GM19467 (cell line): ENCODE measurements at regions not wholly inside any gene's neighbourhood (a gene's known extent, or its start where the extent isn't known, plus 50 kb on each side); places are given as distances from the start of the nearest gene placed in this dataset.
"Not testable (repeated sequence)": the region's sequence is repeated elsewhere in the genome, so short reads cannot be mapped to it uniquely, and the experiment has no call there.

ENCODE experiments used
- ATAC-seq: cut with Tn5 transposase; IDR thresholded peaks from one replicate; pipeline ENCODE4 v1.9.1; 2021; ENCODE audit warnings: mild to moderate bottlenecking, moderate library complexity; ENCODE audit not compliant: unreplicated experiment

DNA sequence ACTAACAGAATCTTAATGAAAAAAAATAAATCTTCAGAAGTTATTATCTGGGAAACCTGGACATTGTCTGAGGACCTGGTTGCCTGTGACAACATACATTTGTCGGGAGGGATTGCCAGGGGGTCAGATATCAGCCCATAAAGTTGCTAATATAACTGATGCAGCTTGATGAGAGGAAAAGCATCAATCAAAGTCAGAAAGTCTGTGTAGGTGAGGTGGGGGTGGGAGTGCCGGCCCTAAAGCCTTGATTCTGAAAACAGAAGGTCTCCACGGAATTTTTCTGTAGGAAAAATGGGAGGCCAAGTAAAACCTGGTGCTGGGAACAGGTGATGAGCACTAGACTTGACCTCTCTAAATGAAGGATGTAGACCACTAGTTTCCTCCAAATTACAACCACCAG lies 281.8 kb downstream of the FGFR2 start:
- no peak for ATAC-seq

DNA sequence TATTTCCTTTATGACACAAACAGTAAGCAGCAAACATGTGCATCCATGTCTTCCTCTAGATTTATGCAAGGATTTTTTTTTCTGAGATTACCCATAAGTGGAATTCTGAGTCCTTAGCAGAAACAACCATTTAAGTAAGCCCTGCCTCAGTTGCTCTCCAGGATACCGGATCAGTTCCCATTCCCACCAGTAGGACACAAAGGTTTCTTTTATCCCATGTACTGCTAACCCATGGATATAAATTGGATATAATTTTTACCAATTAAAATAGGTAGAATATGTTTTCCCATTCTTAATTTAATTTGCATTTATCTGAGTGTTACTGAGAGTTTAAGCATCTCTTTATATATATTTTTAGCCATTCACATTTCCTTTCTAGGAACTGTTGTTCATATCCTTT lies 280.9 kb downstream of the FGFR2 start:
- no peak for ATAC-seq

GRCh38 chr10:121322046-121322445 lies 276.2 kb downstream of the FGFR2 start:
- ATAC-seq: no peak

- no peak for ATAC-seq
Observed at GRCh38 chr10:121322776-121323175, 275.5 kb downstream of the FGFR2 start.

DNA sequence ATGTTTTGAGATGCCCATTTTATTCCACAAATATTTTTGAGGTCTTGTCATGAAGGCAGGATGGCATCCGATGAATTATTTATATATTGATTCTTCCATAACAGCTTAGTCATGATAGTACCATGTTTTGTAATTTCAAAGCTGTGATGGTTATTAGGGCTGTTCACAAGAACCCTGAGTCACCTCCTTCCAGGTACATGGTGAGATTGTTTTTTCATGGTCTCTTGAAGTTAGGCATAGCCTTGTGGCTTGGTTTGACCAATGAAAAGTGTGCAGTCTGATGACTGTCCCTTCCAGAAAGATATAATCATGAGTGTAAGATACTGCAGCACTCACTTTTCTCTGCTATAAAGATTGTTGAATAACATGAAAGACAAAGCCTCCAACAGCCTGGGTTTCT lies 274.8 kb downstream of the FGFR2 start:
- no peak for ATAC-seq

- ATAC-seq: no peak
Observed at GRCh38 chr10:121324678-121325213, 273.5 kb downstream of the FGFR2 start.

DNA sequence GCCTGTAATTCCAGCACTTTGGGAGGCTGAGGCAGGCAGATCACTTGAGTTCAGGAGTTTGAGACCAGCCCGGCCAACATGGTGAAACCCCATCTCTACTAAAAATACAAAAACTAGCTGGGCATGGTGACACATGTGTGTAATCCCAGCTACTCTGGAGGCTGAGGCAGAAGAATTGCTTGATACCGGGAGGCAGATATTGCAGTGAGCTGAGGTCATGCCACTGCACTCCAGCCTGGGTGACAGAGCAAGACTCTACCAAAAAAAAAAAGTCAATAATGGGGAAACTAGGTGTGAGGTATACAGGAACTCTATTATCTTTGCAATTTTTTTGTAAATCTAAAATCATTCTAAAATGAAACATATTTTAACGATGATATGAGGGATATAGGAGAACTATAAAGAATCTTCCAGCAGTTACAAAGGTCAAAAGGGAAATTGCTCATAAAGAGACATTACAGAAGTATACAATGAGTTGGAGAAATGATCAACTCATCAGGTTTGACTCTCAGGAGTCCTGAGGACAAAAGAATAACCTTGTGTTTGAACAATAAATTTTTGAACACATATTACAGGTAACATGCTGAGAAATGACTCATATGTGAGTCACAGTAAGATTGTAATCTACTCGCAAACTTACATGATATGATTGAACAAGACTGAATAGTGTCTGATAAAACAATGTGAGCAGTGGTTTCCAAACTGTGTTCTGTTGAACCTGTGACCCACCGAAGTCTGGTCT lies 272.6 kb downstream of the FGFR2 start:
- ATAC-seq: no peak

DNA sequence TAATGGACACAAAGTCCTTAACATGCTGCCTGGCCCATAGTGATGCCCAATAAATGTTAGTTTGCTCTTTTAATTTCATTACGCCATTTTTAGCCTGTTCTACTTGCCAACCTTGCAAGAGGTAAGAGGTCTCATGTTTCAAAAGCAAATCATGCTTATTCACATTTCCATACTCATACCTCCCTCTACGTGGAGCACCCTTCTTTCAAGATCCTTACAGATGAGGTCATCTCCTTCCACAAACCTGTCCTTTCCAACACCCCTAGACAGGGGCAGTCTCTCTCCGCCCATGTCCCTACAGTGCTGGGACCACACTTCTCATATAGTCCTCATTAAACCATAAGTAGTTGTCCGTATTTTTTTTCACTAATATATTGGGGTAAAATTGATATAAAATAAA lies 271.3 kb downstream of the FGFR2 start:
- no peak for ATAC-seq

DNA sequence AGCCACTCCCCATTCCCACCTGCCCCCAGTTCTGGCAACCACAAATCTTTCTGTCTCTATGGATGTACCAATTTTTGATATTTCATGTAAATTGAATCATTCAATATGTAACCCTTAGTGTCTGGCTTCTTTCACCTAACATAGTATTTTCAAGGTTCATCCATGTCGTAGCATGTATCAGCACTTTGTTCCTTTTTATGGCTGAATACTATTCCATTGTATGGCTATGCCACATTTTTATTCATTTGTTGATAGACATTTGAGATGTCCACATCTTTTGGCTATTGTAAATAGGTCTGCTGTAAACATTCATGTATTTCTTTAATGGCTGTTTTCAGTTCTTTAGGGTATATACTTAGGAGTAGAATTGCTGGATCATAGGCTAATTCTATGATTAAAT lies 270.5 kb downstream of the FGFR2 start:
- no peak for ATAC-seq

DNA sequence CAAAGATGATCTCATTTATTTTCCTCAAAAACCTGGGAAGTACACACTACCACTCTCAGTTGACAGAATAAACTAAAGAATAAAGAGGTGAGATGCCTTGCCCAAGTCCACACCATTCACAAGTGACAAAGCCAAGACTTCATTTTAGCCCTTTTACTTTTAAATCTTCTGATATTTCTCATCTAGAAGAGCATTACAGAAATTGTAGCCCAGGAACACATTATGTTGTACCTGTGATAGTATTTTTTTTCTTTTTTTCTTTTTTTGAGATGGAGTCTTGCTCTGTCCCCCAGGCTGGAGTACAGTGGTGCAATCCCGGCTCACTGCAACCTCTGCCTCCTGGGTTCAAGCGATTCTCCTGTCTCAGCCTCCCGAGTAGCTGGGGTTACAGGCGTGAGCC lies 268.6 kb downstream of the FGFR2 start:
- not testable (repeated sequence) for ATAC-seq

DNA sequence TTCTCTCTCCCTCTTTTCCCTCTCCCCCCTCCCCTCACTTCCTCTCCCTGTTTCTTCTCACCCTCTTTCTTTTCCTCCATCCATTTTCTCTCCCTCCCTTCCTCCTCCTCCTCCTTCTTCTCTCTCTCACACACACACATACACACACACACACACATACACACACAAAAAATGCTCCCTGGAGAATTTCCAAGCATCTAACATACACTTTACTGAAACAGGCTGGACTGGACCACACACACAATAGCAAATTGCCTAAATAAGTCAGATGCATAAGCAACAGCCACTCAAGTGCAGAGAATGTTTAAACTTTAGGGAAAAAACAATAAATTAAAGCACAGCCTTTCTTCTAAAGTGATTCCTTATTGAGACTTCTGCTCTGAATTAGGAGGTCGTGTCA lies 267.7 kb downstream of the FGFR2 start:
- no peak for ATAC-seq

DNA sequence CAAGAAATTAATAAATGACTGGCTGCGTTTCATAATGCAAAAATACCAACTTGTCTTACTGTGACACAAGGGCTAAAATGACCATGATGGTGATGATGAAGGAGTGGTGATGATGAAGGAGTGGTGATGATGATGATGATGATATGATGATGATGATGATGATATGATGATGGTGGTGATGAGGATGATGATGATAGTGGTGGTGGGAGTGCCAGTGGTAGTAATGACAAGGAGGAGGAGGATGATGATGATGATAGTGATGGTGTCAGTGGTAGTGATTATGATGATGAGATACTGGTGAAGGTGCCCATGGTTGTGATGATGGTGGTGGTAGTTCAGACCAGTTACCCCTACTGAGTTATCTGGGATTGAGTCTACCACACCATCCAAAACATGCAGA lies 265.9 kb downstream of the FGFR2 start:
- no peak for ATAC-seq

DNA sequence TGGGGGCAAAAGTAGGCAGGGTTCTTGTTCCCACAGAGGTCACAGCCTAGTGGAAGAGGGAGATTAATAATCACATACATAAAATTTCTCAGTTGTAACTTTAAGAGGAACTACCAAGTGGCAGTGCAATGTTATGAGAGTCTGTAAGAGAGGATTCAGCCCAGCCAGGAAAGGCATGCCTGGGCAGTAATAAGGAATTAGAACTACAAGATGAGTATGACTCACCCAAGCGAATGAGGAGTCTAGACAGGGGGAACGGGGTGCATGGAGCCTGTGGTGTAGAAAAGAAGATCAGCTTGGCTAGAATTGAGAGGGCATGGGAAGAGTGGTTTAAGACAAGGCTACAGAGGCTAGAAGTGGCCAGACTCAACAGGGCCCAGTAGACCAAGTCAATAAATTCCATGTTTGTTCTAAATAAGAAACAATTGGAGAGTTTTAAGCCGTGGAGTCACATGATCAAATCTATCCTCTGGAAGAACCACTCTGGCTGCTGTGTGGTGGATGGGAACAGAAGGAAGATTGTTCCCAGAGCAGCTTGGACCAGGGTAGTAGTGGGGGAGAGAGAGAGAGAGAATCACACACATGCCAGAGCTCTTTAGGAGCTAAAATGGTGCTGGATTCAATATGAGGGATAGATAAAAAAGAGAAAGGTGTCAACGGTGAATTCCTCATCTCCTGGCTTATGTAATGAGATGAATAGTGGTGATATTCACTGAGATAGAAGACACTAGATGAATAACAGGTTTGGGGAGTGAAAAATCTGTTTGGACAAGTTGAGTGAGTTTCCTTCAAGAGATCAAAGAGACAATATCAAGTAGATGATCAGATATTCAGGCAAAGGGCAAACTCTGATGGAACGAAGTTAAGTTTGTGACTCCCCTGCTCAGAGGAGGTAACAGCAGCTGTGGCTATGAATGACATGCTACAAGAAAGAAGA lies 265.1 kb downstream of the FGFR2 start:
- ATAC-seq: no peak

DNA sequence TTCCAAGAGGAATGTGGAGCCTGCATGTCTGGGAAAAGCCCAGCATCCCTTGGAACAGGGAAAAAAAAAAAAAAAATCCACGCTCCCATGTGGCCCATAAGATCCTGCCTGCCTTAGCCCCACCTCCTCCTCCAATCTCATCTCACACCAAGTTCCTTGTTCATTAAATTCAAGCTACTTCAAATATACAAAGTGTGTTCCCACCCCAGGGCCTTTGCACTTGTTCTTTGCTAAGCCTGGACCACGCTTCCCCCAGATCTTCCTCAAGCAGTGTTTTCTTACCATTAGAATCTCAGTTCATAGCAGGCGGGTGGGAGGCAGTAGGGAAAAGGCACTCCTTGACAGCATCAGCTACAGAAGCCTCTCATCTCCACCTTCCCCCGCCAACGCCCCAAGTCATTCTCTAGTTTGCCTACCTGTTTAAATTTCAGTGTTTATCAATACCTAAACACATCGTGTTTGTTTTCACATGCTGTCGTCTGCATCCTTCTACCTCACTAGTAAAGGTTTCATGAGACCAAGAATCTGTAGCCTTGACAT lies 262.8 kb downstream of the FGFR2 start:
- no peak for ATAC-seq

DNA sequence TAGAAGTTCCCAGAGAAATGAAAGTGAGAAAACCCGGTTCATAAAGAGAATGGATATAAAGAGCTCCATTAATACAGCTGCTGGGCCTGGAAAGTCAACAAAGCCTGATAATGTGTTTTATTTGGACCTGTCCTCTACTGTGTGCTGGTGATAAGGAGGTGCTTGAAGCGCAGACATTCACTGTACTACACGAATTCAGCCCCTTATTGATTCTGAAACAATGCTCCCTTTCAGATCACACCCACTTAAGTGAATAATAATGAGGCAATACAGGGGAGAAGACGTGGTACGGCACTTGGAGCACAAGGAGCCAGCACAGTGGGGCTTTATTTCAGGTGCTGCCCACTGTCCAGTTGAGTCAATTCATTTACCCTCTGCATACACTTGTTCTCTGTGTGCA lies 260.8 kb downstream of the FGFR2 start:
- ATAC-seq: no peak

- no peak for ATAC-seq
Observed at GRCh38 chr10:121338206-121338980, 259.9 kb downstream of the FGFR2 start.

GRCh38 chr10:121339114-121339513 lies 259.1 kb downstream of the FGFR2 start:
- ATAC-seq: no peak

- ATAC-seq: no peak
Observed at GRCh38 chr10:121340271-121340831, 257.9 kb downstream of the FGFR2 start.

DNA sequence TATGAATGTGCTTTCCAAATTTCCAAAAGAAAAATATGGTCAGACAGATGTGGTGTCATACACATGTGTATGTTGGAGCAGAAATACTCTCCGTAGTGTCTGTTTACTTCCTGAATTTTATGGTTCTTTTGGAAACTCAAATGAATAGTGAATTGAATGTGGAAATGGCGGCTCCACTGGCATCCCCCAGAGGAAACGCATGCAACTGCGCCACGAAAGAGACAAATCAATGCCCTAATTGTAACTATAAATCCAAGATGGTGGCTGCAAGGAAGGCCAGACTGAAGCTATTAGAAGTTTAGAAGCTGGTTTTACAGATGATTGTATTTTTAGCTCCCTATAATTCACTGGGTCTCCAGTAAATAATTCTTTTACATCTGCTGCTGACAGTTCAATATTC lies 246.7 kb downstream of the FGFR2 start:
- ATAC-seq: no peak

DNA sequence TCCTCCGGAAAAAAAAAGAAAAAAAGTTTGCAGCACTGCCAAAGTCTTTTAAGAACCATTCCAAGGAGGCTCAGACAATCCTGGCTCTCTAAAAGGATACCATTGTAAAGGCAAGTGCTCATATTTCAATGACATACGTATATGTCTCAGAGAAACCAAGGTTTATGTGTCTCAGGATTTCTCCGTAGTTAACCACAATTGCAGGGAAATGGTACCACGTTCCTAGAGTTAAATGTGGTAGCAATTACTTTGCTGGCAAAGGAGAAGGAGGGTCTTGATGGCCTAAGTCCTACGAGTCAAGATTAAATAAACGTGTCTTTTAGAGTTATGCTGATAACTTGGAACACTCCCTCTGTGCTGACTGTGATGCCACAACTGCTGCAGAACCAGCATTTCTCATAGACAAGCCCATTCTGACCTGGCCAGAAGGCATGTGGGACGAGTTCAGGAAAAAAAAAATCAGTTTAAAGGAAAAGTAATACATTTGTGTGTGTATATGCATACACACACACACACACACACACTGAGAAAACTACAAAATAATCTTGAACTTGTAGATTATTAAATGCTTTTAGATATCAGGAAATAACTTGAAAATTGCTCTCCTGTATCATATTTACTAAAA lies 245.9 kb downstream of the FGFR2 start:
- no peak for ATAC-seq
